ENCODE measurements at regions not wholly inside any gene's neighbourhood (a gene's known extent, or its start where the extent isn't known, plus 50 kb on each side); places are given as distances from the start of the nearest gene placed in this dataset.

DNA sequence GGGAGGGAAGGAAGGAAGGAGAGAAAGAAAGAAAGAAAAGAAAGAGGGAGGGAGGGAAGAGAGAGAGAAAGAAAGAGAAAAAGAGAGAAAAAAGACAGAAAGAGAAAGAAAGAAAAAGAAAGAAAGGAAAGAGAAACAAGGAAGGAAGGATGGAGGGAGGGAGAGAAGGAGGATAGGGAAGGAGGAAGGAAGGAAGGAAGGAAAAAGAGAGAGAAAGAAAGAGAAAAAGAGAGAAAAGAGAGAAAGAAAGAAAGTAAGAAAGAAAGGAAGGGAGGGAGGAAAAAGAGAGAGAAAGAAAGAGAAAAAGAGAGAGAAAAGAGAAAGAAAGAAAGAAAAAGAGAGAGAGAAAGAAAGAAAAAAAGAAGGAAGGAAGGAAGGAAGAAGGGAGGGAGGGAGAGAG is 105.8 kb upstream of the RBPJ start:
- TF ChIP-seq PHF8 (IDR thresholded peaks at IDR 0.05; ENCODE audit: borderline replicate concordance, low read depth) (no peak), CEBPB (IDR thresholded peaks at IDR 0.05) (no peak), ESRRA (IDR thresholded peaks at IDR 0.05; ENCODE audit: borderline replicate concordance, low read length) (no peak), ZC3H11A (IDR thresholded peaks at IDR 0.05) (no peak), MYC (IDR thresholded peaks at IDR 0.05; ENCODE audit: borderline replicate concordance, low read length) (no peak)
- TF ChIP-seq, protein P1, sequence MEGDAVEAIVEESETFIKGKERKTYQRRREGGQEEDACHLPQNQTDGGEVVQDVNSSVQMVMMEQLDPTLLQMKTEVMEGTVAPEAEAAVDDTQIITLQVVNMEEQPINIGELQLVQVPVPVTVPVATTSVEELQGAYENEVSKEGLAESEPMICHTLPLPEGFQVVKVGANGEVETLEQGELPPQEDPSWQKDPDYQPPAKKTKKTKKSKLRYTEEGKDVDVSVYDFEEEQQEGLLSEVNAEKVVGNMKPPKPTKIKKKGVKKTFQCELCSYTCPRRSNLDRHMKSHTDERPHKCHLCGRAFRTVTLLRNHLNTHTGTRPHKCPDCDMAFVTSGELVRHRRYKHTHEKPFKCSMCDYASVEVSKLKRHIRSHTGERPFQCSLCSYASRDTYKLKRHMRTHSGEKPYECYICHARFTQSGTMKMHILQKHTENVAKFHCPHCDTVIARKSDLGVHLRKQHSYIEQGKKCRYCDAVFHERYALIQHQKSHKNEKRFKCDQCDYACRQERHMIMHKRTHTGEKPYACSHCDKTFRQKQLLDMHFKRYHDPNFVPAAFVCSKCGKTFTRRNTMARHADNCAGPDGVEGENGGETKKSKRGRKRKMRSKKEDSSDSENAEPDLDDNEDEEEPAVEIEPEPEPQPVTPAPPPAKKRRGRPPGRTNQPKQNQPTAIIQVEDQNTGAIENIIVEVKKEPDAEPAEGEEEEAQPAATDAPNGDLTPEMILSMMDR (IDR thresholded peaks at IDR 0.05): no peak
- TF ChIP-seq, protein P2, sequence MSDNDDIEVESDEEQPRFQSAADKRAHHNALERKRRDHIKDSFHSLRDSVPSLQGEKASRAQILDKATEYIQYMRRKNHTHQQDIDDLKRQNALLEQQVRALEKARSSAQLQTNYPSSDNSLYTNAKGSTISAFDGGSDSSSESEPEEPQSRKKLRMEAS (IDR thresholded peaks at IDR 0.05): no peak
